GM21515 (cell line): ENCODE measurements at regions not wholly inside any gene's neighbourhood (a gene's known extent, or its start where the extent isn't known, plus 50 kb on each side); places are given as distances from the start of the nearest gene placed in this dataset.

Source experiments
- ATAC-seq: cut with Tn5 transposase; IDR thresholded peaks from one replicate; pipeline ENCODE4 v1.9.1; 2021; ENCODE audit not compliant: unreplicated experiment

DNA sequence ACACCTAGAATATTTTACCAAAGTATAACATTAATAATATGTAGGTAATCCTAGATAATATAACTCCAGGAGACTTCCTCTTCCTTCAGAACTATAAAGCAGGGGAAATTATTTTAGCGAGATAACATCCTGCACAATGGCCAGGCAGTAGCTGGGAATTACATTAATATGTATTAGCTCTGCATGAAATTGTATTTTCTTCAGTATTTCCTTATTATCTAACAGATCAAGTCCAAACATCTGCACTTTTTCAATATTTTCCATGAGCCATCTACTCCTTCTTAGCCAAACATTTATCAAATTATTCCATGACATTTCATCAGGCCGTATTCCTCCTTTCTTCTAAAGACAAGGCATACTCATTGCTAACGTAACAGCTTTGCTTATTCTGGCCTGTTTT is 98.8 kb upstream of the PCDH9 start:
- no peak for ATAC-seq

DNA sequence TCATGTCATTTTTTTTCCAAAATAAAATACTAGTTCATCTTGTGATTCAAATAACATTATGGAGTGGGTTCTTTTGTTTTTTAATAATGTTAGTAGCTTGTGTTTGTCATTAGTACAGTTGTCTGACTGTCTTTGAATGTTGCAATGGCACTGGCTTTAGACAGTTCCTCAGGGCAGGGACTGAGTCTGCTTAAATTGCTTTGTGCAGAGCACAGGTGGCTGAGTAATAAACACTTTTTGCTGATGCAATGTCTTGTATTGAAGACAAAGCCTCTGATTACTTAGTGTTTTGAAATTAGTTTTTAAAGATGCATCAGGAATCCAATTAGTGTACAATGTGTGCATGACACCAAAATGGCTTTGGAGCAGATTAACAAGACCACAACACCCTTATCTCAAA is 88.7 kb upstream of the PCDH9 start:
- no peak for ATAC-seq

DNA sequence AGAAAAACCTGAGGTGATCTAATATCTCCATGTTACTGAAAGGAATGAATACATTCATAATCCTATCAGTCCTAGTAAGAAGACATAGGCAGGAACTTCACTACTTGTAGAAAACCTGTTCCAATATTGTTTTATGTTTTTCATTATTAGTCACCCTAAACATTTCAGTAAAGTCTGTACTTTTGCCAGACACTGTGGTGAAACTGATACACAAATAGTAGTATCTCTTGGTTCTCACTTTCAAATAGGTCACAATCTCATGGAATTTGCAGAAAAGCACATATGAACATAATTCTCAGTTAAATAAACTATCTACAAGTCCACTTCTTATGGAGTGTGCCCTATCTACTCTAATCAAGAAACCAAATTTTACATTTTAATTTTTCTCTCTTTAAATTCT is 88.3 kb upstream of the PCDH9 start:
- no peak for ATAC-seq

DNA sequence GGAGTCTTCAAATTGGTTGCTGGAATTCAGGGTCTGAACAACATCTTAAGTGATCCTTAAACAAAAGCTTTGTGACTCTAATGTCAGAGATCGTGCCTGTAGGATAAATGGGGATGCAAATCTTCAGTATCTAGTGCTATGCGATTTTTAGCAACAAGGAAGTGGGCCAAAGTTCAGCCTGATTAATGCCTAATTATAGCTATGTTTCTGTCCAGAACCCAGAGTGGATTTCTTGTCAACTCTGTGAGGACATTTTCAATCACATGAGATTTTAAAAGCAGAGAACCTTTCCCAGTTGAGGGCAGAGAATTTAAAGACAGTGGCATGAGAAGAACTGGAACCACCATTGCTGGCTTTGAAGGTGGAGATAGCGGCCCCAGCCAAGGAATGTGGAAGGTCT is 84.3 kb upstream of the PCDH9 start:
- ATAC-seq: no peak

DNA sequence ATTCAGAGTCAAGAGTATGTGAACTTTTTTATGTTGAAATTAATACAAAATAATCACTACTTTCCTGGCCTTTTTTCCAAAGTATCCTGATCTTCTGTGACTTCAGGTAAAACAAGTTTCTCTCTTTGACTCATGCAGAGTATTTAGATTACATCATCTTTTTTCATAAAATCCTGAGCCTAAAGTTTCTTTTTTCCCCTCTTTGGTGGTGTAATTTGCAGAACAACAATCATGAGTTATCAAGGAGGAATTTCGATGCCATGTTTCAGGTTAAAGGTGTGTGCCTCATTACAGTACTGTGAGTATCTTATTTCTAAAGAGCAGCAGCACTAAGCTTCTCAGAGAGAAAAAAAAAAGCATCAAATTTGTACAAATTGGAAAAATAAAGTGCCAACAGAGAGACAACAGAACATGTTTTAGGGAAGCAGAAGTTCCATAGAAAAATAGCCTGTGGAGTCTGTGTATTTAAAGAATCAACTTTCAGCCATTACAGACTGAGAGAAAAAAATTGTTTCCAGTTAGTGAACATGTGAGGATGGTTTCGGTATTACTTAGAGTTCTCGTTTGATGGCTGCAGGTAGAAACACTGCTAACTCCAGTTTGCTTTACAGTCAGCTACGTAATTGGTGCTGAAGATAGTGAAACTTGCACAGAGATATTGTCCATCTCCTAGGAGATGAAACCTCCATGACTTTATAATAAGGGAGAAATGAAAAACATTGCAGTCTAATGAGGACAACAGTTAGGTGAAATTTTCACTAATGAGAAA is 78.1 kb upstream of the PCDH9 start:
- no peak for ATAC-seq

DNA sequence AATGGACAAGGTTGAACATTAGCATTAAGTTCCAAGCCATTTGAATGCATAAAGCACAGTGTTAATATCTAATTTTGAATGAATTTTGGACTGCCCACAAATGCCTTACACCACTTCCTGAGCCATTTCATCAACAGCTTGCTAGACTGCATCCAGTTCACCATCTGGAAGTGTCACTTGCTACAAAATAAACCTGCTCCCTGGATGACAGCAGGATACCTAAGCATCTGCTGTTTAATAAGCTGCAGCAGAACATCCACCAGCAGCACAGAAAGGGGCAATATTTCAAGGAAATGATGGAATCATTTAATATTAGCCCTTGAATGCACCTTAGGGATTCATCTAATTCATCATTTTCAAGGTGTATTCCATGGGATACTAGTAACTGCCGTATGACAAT is 76.6 kb upstream of the PCDH9 start:
- ATAC-seq: no peak

DNA sequence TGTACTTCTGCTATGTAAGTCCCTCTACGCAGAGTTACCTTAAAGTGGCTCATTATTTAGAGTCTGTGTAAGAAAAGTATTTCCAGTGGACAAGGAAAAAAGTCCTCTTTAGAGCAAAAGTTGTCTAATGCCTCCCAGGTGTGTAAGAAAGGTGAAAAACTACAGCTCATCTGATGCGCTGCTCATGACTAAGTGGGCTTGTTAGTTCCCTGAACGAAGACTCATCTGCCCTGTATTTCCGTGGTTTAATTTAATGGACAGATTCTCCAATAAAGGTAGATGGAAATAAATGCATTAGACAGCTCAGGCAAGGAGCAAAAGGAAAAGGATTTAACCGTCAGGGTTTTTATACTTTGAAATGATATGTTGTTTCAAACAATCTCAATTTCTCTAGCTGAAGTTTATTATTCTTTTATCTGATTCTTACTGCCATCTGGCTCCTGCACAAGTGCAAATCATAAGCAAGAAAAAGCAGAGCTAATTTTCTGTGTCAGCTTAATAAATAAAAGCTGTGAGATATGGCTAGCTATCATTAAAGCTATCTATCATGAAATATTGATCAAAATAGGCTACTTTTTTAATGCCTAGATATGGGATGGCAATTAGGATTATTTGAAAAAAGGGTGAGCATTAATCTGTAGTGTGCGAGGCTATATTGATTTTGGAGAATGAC is 73.7 kb upstream of the PCDH9 start:
- ATAC-seq: no peak

DNA sequence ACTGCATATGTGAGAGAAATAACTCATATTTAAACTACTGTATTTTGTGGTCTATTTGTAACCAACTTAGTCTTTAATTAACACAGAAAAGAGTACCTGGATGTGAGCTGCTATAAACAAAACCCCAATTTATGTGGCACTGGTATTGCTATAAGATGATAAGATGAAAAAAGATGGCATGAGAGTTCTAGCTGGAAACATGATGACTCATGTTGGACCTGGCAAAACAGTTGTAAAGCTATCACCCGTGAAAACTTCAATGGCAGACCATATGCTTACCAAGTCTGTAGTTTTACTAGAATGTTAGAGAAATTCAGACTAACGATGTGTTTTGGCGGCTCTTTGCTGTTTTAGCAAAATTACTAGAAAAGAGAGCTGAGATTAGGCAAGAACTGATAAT is 69.6 kb upstream of the PCDH9 start:
- no peak for ATAC-seq

DNA sequence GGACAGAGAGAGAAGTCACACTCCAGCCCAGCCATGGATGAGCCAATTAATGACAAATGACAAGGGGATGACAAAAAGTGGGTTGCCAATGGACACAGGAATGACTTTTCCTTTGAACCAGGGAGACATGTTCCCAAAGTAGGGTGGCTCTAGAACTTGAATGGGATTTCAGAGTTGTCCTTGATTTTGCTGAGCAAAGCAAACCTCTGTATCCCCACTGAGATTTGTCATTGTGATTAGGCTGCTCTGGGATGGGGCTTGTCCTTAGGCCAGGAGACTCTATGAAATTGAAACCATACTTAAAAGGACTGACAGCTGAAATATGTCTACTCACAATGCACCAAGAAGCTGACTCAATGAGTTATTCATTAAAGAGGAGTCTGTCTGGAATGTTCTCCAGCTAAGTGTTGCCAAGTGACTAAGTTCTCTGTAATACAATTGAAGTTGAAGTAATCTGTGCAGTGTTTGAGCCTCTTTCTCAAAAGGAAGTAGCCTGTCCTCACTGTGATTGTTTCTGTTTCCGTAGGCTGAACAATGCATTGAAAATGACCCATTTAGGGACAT is 69.0 kb upstream of the PCDH9 start:
- no peak for ATAC-seq

DNA sequence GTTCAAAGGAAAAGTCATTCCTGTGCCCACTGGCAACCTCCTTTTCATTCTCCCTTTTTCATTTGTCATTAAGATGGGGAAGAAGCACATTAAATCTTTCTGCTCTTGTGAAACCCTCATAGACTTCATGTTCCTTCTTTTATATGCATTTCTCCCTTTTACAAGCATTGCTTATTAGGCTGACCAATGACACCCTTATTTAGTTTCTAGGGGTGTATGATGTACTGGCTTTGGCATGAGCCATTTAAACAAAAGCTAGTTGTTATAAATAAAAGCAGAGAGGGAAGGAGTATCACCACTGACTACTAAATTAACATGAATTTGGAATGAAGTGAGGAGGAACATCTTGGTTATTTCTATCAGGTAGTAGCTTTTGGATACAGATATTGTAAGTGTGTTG is 68.2 kb upstream of the PCDH9 start:
- no peak for ATAC-seq

DNA sequence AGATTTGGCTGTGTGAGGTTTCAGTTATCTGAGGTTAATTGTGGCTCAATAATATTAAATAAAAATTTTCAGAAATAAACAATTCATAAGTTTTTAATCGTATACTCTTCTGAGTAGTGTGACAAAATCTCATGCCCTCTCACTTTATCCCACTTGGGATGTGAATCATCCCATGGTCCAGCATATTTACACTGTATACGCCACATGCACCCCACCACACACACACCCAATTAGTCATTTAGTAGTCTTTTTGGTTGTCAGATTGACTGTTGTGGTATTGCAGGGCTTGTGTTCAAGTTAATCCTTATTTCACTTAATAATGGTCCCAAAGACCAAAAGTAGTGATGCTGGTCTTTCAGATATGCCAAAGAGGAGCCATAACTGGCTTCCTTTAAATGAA is 66.4 kb upstream of the PCDH9 start:
- ATAC-seq: no peak

DNA sequence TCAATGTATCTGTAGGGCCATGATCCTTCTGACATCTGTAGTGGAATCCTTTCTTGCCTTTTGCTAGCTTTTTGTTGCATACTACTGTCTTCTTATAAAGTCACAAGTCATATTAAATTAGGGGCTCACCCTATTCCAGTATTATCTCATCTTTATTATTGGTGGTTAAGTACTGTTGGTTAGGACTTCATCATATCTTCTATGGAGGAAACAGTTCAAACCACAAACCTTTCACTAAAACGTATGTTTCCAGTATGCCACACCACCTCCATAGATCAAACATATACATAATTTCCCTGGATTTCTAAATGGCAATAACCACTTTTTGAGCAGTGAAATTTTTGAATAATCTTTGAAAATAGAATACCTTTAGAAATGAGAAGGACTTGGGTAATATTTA is 62.8 kb upstream of the PCDH9 start:
- no peak for ATAC-seq

DNA sequence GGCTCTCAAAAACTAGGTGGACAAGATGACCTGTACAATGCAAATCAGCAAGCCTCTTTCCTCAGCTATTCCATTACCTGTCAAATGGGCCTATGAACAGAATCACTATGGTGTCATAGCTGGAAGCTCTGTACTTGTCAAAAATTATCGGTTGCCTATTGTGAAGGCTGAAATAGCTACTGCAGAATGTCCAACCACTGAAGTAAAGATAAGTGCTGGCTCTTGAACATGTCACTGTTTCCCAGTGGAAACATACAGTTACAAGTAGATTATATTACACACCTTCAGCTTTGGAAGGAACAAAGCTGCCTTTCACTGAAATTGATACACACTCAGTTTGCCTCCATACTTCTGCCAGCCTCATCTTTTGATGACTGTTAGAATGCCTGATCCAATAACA is 55.5 kb upstream of the PCDH9 start:
- ATAC-seq: no peak

DNA sequence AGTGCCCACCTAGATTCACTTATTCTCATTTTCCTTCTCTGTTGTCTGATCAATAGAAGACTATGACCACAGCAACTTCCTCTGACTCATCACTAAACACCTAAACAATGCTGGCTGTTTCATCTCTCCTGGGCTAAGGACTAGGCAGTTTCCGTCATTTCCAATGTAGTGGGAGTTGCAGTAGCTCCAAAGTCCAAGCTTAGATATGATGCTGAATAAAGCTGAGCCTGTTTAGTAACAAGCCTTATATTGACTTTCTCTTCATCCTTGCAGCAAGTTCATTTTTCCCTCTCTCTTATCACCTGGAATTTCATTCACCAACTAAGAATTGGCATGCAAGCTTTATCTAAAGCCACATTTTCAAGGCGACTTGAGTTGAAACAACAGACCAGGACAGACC is 53.5 kb upstream of the PCDH9 start:
- no peak for ATAC-seq

DNA sequence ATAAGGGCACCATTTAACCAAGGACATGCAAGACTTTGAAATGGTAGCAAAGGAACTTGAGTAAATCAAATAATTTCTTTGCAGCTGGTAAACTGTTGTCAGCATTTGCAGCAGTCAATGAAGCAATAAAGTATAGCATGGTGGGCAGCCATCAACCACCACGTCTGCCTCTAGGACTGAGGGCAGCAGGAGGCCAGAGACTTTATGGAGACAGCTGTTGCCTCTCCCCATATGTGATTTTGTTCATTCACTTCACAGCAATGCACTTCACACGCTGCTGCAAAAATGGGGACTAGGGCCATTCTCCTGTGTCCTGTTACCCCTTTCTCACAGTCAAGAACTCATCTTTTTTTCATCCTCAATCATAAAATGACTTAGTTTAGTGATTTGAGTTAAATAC is 51.3 kb upstream of the PCDH9 start:
- ATAC-seq: no peak
